HG03571 (cell line): ENCODE measurements at regions not wholly inside any gene's neighbourhood (a gene's known extent, or its start where the extent isn't known, plus 50 kb on each side); places are given as distances from the start of the nearest gene placed in this dataset.

Source experiments
- ATAC-seq: cut with Tn5 transposase; IDR thresholded peaks from one replicate; pipeline ENCODE4 v1.9.1; 2021; ENCODE audit not compliant: unreplicated experiment

DNA sequence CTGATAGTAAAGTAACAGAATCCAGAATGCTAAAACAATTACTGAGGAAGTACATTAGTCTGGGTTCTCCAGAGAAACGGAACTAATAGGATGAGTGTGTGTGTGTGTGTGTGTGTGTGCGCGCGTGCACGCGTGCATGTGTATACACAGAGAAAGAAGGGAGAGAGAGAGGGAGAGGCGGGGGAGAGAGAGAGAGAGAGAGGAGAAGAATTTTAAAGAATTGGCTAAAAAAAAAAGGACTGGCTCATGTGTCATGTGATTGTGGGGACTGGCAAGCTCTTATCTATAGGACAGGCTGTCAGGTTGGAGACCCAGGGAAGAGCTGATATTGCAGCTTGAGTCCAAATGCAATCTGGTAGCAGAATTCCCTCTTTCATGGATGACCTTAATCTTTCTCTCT lies 976.2 kb upstream of the CDH2 start:
- ATAC-seq, result no peak

DNA sequence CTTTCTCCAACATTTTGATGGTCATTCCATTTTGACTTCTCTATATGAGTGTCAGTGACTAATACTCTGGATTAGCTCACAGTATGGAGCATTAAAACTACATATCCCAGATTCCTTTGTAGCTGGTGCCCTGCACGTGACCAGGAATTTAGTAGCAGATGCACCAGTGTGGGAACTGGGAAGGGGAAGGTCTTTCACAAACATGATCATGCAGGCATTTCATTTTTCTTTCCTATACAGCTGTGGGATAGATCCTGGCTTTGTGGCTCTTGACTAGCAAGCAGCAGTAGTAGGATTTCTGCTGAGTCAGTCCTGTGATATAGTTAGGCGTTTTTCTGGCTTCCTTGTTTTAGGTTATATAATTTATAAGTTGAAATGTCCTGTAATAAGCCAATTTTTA lies 971.0 kb upstream of the CDH2 start:
- ATAC-seq, result no peak

DNA sequence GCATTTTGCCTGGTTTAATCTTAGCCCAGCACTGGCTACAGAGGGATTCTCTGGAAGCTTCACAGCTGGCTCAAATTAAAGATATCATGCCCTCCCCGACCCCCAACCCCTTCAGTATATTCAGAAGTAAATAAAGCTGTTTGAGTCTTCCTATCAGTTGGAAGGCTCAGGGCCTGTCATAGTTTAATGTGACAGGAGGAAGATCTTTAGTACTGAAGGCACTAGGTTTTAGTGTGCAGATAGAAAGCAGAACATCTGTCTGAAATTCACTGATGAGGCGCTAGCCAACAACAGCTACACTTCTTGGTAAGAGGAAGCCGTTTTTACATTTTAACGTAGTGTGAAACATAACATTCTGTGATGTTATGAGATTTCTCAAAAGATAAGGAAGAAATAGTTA lies 969.1 kb upstream of the CDH2 start:
- ATAC-seq, result no peak

DNA sequence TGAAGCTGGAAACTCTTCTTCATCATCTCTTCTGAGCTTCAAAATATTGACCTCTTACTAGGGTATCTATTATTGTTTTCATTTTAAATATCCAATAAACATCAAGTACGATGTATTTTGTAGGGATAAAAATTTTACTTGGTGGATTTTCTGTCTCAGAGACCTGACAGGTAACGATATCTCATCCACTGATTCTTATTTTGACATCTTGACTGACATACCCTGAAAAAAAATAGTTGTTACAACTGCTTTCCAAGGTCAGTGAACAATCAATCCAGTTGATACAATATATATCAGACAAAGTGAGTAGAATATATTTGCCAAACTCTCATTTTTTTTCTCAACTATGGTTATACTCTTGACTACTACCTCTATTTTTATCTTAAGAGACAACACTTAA lies 963.7 kb upstream of the CDH2 start:
- ATAC-seq, result no peak

DNA sequence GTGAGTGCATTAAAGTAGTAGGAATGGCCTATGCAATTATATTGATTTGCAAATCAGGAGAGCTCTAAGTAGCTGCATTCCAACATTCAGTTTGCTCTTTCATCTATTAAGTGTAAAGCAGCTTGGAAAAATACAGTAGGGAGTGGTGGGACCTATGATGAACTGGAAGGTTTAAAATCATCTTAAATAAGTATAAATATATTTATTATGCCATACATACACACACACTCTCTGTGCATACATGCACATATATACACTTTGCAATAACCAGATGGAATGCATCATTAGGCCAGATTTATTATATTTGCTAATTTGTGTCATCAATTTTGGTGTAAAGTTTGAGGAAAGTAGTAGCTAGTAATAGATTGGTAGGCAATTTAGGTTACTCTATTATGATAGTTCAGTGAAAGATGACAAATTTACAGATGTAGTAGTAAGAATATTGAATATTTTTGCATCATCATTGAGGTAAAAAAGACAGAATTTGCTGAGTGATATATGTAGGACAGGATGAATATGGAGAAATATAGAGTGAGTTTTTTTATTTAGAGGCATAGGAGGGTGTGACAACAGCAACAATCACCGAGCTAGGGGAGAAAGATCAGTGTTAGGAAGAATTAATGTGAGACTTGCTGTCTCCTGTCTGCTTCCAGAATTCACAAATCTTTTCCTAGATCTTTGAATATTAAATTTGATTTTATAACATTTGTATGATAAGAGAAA lies 961.0 kb upstream of the CDH2 start:
- no peak for ATAC-seq

DNA sequence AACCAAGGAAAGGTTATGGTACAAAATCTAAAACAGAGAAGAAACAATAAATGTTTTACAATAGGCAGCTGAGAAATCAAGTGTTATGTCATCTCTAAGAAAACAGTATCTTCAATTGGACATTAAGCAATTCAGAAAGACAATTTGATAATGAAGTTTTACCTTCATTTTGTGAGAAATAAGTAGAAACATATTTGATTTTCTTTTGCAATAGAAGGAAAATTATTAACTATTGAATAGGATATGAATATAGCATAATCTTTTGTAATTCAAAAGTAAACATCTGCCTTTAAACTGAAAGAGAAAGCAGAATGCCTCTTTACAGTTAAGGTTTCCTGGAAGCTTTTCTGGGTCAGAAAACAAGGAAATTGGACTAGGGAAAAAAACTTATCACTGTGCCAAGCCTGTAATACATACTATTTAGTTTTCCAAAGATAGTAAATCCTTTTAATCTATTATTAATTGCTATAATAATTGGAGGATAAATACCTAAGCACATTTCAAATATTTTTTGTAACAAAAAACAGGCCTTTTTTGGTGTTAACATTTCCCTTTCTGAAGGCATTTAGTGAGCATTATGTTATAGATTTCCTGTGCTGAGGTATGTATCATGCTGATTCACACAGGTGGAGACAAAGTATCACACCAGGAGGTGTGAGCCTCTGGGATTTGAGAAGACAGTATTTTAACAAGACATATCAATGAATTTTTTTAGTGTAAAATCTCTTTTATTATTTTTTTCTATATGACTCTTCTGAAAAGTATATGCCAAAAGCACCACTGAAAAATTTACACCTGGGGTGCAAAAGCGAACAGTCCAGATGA lies 947.0 kb upstream of the CDH2 start:
- no peak for ATAC-seq

DNA sequence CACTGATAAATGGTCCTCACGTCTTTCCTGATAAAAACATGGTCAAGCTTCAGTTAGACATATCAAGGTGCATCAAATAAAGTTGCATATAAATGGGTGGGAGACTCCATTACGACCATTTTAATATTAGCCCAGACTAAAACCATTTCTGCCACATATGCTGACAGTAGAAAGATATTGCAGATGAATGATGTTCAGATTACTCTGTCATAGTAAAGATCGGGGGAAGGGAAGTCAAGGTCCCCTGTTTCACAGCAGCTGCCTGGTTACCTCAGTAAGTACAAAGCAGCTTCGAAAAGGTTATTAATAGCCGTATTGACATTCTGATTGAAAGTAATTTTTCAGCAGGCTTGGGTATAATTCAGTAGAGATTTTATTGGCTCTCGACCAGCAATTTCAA lies 927.7 kb upstream of the CDH2 start:
- no peak for ATAC-seq

DNA sequence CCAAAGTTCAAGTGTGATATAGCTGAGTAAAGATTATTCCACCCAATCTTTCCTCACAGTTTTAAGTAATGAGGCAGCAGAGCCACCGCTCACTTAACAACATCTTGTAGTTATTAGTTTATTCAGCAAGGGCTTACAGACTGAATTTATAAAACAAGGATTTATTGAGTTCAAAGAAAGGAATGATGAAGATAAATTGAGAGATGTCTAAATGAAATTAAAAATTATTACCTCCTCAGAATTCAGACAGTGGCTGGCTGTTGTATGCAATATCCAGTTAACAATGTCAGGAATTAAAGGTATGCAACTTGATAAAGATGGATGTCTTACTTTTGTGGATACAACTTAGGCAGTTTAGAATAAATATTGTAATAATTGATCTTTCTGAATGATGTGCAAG lies 927.3 kb upstream of the CDH2 start:
- ATAC-seq, result no peak

DNA sequence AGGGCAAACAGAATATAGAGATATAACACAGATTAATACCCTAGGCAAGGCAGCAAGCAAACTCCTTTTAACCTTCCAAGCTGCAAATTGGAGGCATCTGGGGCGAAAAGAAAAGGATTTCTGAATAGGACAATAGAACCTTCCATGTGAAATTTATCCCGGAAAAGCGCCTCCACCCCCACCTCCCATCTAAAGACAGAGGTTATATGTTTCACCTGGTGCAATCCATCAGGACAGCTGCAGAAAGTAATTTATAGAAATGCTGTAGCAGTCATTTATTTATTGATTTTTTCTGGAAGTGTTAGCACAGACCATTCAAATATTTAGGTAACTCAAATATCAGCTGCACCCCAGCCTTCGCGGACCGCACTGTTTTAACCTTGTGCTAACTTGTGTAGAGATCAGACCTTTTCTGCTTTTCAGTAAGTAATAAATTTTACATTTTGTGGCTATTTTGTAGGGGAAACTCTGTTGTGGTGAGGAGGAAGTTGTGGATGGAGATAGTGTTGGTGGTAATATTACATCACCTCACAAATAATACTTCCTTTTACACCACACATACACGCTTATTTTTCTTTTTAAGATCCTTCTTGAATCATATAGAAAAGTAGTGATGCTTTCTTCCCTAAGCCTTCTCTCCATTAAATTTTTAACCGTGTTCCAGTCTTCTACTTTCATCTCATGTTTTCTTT lies 919.3 kb upstream of the CDH2 start:
- no peak for ATAC-seq

DNA sequence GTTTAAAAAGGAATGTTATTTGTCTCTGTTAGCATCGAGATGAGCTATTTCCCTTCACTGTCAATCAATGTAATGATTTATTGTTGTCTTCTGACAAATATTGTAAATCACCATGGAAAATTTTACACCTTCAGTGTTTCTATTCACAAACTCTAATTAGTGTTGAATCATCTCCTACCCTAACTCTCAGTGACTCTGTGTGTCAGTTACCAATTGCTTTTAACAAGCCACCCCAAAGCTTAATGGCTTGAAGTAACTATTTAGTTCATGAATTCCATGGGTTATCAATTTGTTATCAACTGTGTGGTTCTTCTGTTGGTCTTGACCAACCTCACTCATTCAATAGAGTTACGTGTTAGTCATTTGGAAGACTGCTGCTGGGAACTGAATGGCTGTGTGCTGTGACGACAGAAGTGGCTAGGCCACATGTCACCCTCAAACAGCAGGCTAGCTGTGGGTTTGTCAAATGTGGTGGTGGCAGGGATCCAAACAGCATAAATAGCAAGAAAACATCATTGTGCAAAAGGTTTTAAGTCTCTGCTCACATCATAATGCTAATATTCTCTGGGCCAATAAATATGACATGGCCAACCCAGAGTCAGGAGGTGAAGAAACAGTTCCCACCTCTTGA lies 910.8 kb upstream of the CDH2 start:
- no peak for ATAC-seq

DNA sequence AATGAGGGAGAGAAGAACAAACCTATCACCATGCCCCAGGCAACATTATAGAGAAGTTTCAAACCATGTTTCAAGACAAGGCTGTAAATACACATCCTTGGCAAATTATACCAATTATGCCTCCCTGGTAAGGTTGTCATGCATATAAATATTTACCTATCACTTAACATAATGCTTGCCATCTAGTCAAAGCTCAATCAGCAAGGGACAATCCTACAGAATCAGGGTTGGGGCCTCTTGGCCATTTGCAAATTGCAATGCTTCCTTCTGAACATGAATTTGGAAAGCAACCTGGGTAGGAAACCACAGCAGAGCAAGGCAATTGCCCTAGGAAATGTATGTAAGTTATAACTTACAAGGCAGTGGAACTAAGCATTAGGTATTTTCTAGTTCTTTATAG lies 907.2 kb upstream of the CDH2 start:
- ATAC-seq, result no peak

DNA sequence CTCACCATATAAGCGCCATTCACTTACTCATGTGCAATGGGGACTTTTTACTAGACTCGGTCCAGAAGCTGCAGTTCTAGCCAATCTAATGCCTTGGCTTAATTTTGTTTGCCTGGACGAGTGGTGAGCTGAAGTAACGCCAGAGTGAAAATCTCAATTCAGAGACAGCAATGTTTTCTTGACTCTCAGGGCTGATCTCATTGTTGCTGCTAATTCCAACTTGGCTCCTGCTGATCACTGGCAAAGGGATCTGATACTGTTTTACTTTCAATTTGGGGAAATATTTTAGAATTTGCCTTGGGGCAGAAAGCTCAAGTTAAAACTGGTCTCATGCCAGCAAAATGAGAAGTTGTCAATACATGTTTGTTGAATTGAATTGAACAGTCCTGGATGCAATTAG lies 906.6 kb upstream of the CDH2 start:
- no peak for ATAC-seq

DNA sequence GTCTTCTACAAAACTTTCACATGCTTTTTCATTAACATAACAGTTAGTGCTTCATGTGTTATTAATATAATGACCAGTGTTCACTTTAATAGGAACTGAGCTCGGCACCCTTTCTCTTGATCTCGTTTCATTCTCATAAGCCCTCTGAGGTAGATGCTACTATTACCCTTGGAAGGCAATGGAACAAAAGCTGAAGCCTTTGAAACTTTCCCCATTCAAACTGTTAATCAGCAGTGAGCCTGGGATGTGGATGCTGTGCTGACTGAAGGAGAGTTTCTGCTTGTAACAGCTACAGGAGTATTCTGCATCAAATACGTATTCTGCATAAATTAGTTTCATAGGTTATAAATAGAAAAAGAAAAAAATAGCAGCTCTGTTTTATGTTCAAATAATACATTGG lies 904.0 kb upstream of the CDH2 start:
- no peak for ATAC-seq

DNA sequence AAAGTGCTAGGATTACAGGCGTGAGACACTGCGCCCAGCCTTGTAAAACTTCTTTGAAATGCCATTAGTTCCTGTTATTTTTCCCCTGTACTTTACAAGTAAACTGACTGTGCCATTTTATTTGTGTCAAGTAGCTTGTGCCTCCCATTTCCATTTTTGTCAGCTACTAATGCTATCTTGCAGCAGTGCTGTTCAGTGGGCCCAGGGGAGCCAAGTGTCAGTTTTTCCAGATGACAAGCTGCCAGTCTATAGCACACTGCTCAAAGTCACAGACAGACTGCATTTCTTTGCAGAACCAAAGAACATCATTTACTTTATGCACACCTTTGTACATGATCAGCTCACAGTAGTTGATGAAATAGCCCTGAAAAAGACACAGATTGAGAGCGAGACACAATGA lies 901.3 kb upstream of the CDH2 start:
- ATAC-seq, result no peak

DNA sequence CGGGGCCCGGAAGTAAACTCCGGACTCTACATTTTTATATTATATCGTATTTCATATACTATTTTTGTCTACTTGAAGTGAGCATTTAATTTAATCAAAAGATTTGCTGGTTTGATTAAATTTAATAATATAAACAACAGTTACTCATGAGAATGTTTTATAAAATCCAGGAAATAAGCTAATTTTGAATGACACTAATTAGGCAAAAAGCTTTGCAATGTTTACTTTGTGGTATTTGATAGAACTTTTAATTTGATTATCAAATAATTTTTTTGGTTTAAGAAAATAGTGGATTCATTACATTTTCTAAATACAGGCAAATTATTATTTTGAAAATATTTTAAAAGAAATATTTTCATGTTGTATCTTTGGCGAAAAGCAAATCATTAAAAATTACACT lies 900.4 kb upstream of the CDH2 start:
- ATAC-seq, result no peak

DNA sequence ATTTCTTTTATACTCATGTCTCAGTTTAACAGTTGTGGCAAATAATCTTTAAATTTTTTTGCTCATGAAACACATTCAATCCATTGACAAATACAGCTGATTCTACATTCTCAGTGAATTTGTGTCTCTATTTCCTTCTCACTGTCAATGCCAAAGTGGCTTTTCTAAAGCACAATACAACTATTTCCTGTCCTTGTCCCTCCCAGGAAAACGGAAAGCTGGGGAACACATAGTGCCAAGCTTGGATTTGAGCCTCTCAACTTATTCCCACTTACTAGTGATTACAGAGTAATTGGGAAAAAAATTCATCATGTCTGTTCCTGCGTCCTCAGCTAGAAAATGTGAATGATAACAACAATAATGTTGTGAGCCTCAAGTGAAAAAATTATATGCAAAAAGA lies 899.7 kb upstream of the CDH2 start:
- ATAC-seq, result no peak

DNA sequence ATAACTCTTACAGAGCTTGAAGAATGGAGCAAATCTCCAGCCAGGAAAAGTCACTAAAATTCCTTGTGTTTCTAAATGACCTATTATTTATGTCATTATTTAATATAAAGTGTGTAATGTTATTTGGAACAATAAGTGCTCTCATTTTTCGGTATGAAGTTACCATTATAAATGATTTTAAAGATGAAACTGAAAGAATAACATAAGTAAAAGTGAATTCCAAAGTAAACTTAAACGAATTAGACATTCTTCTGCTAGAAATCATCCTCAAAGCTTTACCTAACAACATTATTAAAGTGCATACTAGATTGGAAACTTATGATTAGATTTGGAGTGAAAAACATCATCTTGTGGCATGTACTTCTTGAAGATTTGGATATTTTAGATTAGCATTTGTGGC lies 897.2 kb upstream of the CDH2 start:
- no peak for ATAC-seq

DNA sequence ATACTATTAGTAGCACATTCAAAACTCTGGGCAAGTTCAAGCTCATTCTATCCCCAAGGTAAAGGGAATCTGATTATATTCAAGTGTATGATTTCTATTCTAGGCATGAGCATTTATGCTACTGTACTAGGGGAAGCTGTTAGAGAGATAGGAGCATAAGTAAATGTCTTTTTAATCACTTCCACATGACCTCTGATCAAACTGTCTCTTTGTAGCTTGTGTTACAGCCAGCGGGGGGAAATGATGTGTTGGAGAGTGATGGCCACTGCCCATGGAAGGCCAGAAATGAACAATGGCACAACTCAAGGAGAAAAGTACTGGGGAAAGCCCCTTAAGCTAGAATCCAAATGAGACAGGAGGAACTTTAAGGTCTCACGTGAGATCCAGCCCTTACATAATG lies 894.9 kb upstream of the CDH2 start:
- no peak for ATAC-seq

DNA sequence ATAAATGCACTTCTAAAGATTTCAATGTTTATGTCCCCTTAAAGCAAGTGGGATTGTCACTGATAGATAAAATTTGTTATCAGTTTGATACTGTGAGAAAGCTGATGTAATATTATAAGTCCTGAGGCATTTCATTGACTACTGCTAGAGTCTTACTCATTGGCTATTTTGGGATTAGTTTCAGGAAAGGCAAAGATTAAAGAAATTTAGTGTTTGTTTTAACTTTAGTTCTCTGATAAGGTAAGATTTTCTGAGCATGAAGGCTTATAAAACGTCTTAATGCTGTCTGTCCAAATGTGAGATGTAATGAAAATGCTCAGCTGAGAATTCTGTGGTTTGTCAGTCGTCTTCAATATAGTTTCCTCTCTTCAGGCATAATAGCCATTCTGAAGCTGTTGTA lies 886.4 kb upstream of the CDH2 start:
- no peak for ATAC-seq

DNA sequence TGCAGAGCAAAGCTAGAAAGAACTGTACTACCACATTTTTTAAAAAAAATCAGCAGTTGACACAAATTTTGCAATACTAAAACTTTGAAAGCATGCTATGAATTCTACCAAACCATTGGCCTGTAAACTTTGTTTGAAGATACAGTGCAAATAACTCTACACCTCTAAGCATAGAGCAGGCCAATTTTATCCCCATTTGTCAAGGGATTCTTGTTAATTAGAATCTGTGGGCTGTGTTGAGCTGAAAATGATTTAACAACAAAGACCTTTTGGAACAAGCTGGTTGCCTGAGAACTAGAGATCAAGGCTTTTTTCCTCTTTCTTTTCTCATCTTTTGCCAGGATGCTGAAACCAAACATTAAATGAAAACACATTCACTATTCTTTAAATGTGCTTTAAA lies 886.0 kb upstream of the CDH2 start:
- no peak for ATAC-seq

DNA sequence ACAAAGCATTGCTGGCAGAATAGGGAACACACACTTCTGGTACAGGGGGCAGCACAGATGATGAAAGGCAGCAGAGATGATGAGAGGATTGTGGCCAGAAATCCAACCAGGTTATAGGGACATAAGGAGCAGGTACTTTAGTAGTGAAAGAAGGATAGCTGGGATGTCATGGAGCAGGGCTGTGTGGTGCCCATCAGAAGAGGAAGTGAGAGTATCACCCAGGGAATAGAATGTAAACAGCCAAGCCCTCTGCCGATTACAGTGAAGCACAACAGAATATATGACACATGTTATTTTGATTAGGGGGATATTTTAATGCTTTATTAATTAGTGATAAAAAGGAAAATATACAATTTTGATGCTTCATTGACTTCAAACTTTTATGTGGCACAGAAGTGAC lies 883.4 kb upstream of the CDH2 start:
- no peak for ATAC-seq

DNA sequence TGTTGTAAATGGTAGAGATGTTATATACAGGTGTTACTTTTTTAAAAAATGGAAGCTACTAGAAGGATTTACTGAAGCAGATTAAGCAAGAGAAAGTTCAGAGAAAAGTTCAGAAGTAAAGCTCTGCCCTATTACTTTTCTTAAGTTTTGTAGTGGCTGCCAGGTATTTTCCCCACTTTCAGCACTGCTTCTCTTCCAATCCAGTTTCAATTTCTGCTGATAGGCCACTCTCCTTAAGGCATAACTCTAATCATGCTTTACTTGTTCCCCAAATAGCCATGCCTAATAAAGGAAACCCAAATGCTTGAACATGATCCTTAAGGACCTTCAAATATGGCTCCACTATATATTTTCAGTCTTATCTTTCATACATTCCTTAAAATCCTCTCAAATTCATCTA lies 880.8 kb upstream of the CDH2 start:
- ATAC-seq, result no peak
